ENCODE measurements at regions not wholly inside any gene's neighbourhood (a gene's known extent, or its start where the extent isn't known, plus 50 kb on each side); places are given as distances from the start of the nearest gene placed in this dataset.

- TF ChIP-seq, protein P1, sequence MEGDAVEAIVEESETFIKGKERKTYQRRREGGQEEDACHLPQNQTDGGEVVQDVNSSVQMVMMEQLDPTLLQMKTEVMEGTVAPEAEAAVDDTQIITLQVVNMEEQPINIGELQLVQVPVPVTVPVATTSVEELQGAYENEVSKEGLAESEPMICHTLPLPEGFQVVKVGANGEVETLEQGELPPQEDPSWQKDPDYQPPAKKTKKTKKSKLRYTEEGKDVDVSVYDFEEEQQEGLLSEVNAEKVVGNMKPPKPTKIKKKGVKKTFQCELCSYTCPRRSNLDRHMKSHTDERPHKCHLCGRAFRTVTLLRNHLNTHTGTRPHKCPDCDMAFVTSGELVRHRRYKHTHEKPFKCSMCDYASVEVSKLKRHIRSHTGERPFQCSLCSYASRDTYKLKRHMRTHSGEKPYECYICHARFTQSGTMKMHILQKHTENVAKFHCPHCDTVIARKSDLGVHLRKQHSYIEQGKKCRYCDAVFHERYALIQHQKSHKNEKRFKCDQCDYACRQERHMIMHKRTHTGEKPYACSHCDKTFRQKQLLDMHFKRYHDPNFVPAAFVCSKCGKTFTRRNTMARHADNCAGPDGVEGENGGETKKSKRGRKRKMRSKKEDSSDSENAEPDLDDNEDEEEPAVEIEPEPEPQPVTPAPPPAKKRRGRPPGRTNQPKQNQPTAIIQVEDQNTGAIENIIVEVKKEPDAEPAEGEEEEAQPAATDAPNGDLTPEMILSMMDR (IDR thresholded peaks at IDR 0.05), result no peak
- TF ChIP-seq POLR2AphosphoS5 (IDR thresholded peaks at IDR 0.05) (no peak), POLR2A (IDR thresholded peaks at IDR 0.05) (no peak)
These were observed 286.0 kb downstream of the CNTN3 start for GRCh38 chr3:74328435-74328834.

Data from prostate gland (tissue), 2 donors.